IPS-15b (cell line): ENCODE measurements at regions not wholly inside any gene's neighbourhood (a gene's known extent, or its start where the extent isn't known, plus 50 kb on each side); places are given as distances from the start of the nearest gene placed in this dataset.

ENCODE experiments used
- H3K27me3 ChIP-seq: one replicate; pipeline ENCODE4 v1.6.1; 2013; ENCODE audit warnings: low read length; ENCODE audit not compliant: control insufficient read depth, insufficient read depth
- H3K36me3 ChIP-seq: one replicate; pipeline ENCODE4 v1.6.1; 2013; ENCODE audit warnings: low read length; ENCODE audit not compliant: control insufficient read depth, insufficient read depth
- H3K4me1 ChIP-seq: one replicate; pipeline ENCODE4 v1.6.1; 2013; ENCODE audit warnings: mild to moderate bottlenecking, low read length; ENCODE audit not compliant: control insufficient read depth, insufficient read depth
- H3K4me3 ChIP-seq: one replicate; pipeline ENCODE4 v1.5.1; 2013; ENCODE audit warnings: low read depth, low read length
- H3K9ac ChIP-seq: one replicate; pipeline ENCODE4 v1.6.1; 2013; ENCODE audit warnings: low read depth, mild to moderate bottlenecking, low read length
- H3K9me3 ChIP-seq: one replicate; pipeline ENCODE4 v1.6.1; 2013; ENCODE audit warnings: mild to moderate bottlenecking, low read length; ENCODE audit not compliant: control insufficient read depth, insufficient read depth

GRCh38 chr12:115543269-115543668 lies 734.2 kb downstream of the MED13L start:
- Histone ChIP-seq H3K9ac (no peak overlapping the region), H3K4me1 (no peaks in the 10 kb centered on the region), H3K27me3 (no peaks in the 10 kb centered on the region), H3K4me3 (no peak overlapping the region), H3K36me3 (no peaks in the 10 kb centered on the region), H3K9me3 (no peaks in the 10 kb centered on the region)

DNA sequence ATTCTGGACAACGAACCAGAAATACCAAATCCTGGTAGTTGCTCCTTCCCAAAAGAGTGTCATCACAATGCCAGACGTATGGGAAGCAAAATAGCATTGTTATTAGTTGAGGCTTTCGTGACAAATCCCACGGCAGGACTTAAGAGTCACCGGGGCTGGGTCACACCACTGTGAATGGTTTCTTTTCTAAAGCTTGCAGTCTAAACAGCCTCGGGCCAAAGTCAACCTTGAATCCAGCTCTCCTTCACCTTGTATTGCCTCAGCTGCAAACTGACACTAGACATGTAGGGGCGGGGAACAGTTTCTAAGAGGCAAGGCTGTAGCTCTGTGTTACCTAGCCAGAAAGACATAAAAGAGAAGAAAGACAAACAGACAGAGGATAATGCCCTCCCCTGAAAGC lies 734.8 kb downstream of the MED13L start:
- H3K27me3 ChIP-seq: no peaks in the 10 kb centered on the region
- no peaks in the 10 kb centered on the region for H3K36me3 ChIP-seq
- no peaks in the 10 kb centered on the region for H3K9me3 ChIP-seq
- H3K4me3 ChIP-seq: no peak overlapping the region
- H3K4me1 ChIP-seq: no peaks in the 10 kb centered on the region
- no peak overlapping the region for H3K9ac ChIP-seq

DNA sequence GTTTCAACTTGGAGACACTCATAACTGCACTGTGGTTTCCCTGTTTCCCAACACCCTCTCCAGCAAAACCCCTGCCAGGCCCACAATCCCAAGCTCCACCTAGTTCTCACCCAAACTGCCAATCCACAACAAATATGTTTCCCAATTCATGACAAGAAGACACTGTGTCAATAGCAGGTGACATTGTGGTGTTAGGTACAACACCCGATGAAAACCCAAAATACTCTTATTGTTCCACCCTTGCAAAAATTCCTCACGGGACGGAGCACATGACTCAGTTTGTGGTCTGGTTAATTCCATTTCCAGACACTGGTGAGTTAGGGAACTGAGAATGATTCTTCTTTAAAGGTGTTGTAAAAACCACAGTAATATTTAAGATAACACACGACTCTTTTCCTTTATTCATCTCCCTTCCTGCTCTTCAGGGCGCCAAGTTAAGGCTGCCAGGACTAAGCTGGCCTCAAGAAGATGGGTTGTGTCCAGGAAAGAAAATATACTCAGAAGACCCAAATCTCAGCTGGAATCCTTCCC lies 735.5 kb downstream of the MED13L start:
- Histone ChIP-seq H3K27me3 (no peaks in the 10 kb centered on the region), H3K4me1 (no peaks in the 10 kb centered on the region), H3K9me3 (no peaks in the 10 kb centered on the region), H3K4me3 (no peak overlapping the region), H3K9ac (no peak overlapping the region), H3K36me3 (no peaks in the 10 kb centered on the region)

GRCh38 chr12:115528466-115528865 lies 749.0 kb downstream of the MED13L start:
- Histone ChIP-seq H3K27me3 (no peaks in the 10 kb centered on the region), H3K36me3 (no peaks in the 10 kb centered on the region), H3K4me1 (no peaks in the 10 kb centered on the region), H3K4me3 (no peak overlapping the region), H3K9ac (no peak overlapping the region), H3K9me3 (no peaks in the 10 kb centered on the region)

- Histone ChIP-seq H3K9me3 (no peaks in the 10 kb centered on the region), H3K4me1 (peaks cover 5% of the 10 kb centered on the region), H3K36me3 (no peaks in the 10 kb centered on the region), H3K27me3 (no peaks in the 10 kb centered on the region), H3K9ac (no peak overlapping the region), H3K4me3 (no peak overlapping the region)
Measured at GRCh38 chr12:115521771-115522409, 755.6 kb downstream of the MED13L start.

DNA sequence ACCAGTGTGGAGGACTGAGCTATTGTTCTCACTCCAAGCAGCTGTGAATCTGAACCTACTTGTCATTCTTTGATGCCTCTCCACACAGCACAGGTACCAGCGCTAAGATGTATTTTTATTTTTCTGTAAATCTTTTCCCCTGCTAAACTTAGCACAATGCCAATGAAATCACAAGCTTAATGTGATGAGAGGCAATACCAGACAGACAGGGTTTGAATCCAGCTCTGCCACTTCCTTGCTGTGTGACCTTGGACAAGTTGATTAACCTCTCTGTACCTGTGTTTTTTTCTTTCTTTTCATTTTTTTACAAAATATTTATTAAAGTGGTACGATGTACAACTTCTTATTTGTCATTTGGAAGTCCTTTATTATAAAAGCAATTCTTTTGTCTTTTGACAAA lies 757.6 kb downstream of the MED13L start:
- H3K27me3 ChIP-seq: no peaks in the 10 kb centered on the region
- H3K4me1 ChIP-seq: peaks cover 5% of the 10 kb centered on the region
- H3K9ac ChIP-seq: no peak overlapping the region
- H3K36me3 ChIP-seq: no peaks in the 10 kb centered on the region
- no peak overlapping the region for H3K4me3 ChIP-seq
- no peaks in the 10 kb centered on the region for H3K9me3 ChIP-seq

GRCh38 chr12:115519359-115519758 lies 758.1 kb downstream of the MED13L start:
- Histone ChIP-seq H3K9ac (no peak overlapping the region), H3K27me3 (no peaks in the 10 kb centered on the region), H3K9me3 (no peaks in the 10 kb centered on the region), H3K4me1 (peaks cover 5% of the 10 kb centered on the region), H3K36me3 (no peaks in the 10 kb centered on the region), H3K4me3 (no peak overlapping the region)

DNA sequence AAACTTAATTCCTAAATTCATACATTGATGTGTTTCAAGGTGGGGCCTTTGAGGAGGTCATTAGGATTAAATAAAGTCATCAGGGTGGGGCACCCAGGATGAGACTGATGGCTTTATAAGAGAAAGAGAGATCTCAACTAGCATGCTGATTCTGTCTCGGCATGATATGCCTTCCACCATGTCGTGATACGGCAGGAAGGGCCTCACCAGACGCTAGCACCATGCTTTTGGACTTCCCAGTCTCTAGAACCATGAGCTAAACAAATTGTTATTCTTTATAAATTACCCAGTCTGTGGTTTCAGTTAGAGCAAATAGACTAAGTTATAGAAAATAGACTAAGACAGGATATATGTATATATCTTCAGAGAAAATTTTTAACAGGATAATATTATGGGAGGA lies 759.6 kb downstream of the MED13L start:
- no peaks in the 10 kb centered on the region for H3K36me3 ChIP-seq
- H3K4me3 ChIP-seq: no peak overlapping the region
- H3K9ac ChIP-seq: no peak overlapping the region
- peaks cover 5% of the 10 kb centered on the region for H3K4me1 ChIP-seq
- no peaks in the 10 kb centered on the region for H3K9me3 ChIP-seq
- H3K27me3 ChIP-seq: no peaks in the 10 kb centered on the region

DNA sequence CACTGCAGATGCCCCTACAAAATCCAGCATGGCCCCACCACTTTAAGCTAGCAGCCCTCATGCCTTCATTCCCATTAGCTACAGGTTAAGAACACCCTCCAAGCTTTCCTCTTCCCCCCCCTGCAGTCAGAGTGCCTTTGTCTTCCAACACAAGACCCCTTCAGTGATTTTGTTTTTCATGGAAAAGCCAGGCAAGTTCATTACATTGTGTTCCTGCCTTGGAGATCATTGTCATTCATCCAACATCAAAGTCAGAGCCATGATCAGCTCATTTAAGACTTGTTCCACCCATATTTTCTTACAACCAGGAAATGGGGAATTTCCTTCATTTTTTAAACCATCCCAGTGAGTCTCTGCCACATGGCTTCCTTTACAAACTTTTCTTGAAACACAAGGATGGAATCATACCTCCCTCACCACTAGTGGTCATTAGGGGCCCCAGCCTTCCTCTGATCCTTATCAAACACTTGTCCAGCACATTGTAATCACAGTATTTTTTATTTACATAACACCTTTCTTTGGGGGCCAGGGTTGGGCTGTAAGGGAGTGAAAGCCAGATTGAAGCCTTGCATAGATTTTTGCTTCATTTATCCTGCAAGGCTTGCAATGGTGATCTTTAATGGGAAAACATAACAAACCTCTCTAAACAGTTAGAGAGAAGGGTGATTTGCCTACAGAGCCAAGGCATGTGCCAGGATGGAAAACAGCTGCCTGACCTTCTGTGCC lies 765.3 kb downstream of the MED13L start:
- Histone ChIP-seq H3K9ac (no peak overlapping the region), H3K36me3 (no peaks in the 10 kb centered on the region), H3K4me1 (peaks cover 15% of the 10 kb centered on the region), H3K9me3 (no peaks in the 10 kb centered on the region), H3K27me3 (peaks cover 11% of the 10 kb centered on the region), H3K4me3 (no peak overlapping the region)

DNA sequence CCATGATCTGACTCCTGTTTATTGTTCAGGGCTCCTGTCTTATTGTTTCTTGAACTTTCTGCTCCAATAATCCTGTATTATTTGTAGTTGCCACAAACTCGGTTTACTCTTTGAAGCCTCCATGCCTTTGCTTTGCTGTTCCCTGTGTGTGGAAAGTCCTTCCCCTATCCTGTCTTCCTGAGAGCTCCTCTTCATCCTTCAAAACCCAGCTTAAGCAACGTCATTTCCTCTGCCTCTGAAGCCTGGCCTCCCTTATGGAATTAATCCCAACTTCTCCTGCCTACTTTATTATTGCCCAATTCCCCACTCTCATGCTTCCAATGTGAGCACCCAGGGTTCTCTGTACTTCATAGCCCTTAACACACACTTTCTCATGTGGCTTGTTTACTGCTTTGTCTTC lies 766.2 kb downstream of the MED13L start:
- Histone ChIP-seq H3K27me3 (peaks cover 11% of the 10 kb centered on the region), H3K9ac (no peak overlapping the region), H3K9me3 (no peaks in the 10 kb centered on the region), H3K36me3 (no peaks in the 10 kb centered on the region), H3K4me1 (peaks cover 17% of the 10 kb centered on the region), H3K4me3 (no peak overlapping the region)

DNA sequence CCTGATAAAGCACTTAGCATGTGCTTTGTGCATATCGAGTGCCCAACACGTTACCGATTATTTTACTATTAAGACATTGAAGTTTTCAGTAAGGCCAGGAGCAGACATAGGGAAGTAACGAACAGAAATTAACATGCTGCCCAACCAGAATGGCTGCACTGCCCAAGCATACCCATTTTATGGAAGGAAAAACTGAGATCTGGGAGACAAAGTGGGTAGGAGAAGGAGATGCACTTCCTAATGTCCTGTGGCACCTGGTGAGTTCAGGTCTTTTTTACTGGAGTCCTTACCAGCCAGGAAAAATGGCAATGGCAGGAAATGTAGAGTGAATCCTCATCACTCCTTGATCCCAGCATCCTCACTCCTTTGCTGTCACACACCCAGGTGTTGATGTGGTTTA lies 768.5 kb downstream of the MED13L start:
- no peaks in the 10 kb centered on the region for H3K9me3 ChIP-seq
- H3K4me3 ChIP-seq: no peak overlapping the region
- no peak overlapping the region for H3K9ac ChIP-seq
- H3K4me1 ChIP-seq: peaks cover 17% of the 10 kb centered on the region
- peaks cover 11% of the 10 kb centered on the region for H3K27me3 ChIP-seq
- no peaks in the 10 kb centered on the region for H3K36me3 ChIP-seq
